Stomach (tissue), 6 donors: ENCODE measurements at regions not wholly inside any gene's neighbourhood (a gene's known extent, or its start where the extent isn't known, plus 50 kb on each side); places are given as distances from the start of the nearest gene placed in this dataset.

Source experiments
- DNase-seq, 2 donors: peaks; one replicate each; pipeline versions ENCODE4 v3.0.0 to v3.0.0-alpha.2; 2013 to 2019
- H3K27ac ChIP-seq, 5 donors: fragments of 200-600 bp in 4 of 5; sonication (generic) in 4 of 5; one replicate each; pipeline ENCODE4 v1.5.1; 2013 to 2019; ENCODE audit warnings: mild to moderate bottlenecking in 1 of 5, moderate library complexity in 1 of 5
- H3K27me3 ChIP-seq, 3 donors: fragments of 200-600 bp; sonication (generic); one replicate each; pipeline ENCODE4 v1.5.1; 2017 to 2019; ENCODE audit warnings: mixed run types in 1 of 3
- H3K36me3 ChIP-seq, 4 donors: fragments of 200-600 bp; sonication (generic); 1 replicate in 3 of 4; 2 replicates in 1 of 4; pipeline ENCODE4 v1.5.1; 2016 to 2019
- H3K4me1 ChIP-seq, 4 donors: fragments of 200-600 bp; sonication (generic); one replicate each; pipeline ENCODE4 v1.5.1; 2016 to 2019
- H3K4me3 ChIP-seq, 4 donors: fragments of 200-600 bp; sonication (generic) in 3 of 4; one replicate each; pipeline ENCODE4 v1.5.1; 2016 to 2019; ENCODE audit warnings: mild to moderate bottlenecking in 1 of 4
- H3K9me3 ChIP-seq, 4 donors: fragments of 200-600 bp; sonication (generic); one replicate each; pipeline ENCODE4 v1.5.1; 2016 to 2019
- EP300 ChIP-seq: sonication (generic); formaldehyde crosslinking; IDR thresholded peaks from one replicate; pipeline ENCODE4 v1.6.1; 2017; ENCODE audit warnings: antibody characterized with exemption
- POLR2A ChIP-seq, 4 donors: fragments of 450-650 bp; IDR thresholded peaks; one replicate each; pipeline ENCODE4 v1.6.1; 2016; ENCODE audit warnings: antibody characterized with exemption in 4 of 4, control low read depth in 2 of 4, mild to moderate bottlenecking in 1 of 4, moderate library complexity in 1 of 4
- POLR2AphosphoS5 ChIP-seq, 3 donors: sonication (generic); formaldehyde crosslinking; IDR thresholded peaks; one replicate each; pipeline ENCODE4 v1.6.1; 2016; ENCODE audit warnings: antibody characterized with exemption in 3 of 3
- intact Hi-C: fragments of 100-400 bp; cut with DNase I; formaldehyde crosslinking; loops from one replicate; pipeline ENCODE4 v1.15.1; 2023; ENCODE audit warnings: low total_unique reads
- TF ChIP-seq, protein P1 (sequence below), 7 experiments: fragments of 450-650 bp in 4 of 7; fragments of 200-600 bp in 3 of 7; sonication (generic) in 3 of 7; IDR thresholded peaks; one replicate each; pipeline ENCODE4 v1.5.1; 2016 to 2019; ENCODE audit warnings: antibody characterized with exemption in 7 of 7, control low read depth in 2 of 7, mild to moderate bottlenecking in 1 of 7
- donor health status: Bipolar disorder and iron deficiency.

DNA sequence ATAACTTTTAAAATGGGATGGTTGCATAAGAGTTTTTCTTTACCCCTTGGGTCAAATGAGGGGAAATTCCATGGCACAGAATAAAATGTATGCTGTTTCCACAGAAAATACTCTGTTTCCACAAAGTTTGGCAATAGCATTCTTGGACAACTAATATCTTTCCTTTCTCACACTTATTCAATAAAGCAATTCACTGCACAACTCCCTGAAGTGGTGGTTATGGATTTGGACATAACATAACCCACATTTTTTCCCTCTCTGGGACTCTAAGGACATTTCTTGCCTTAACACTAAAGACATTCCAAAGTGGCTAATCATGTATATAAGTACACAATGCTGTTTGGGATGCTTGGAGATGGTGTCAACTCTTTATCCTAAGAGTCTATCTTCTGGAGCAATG lies 51.7 kb upstream of the GPM6B start:
- TF ChIP-seq POLR2A (IDR thresholded peaks at IDR 0.05) (no peak), POLR2AphosphoS5 (IDR thresholded peaks at IDR 0.05) (no peak), EP300 (no peak)
- TF ChIP-seq, protein P1, sequence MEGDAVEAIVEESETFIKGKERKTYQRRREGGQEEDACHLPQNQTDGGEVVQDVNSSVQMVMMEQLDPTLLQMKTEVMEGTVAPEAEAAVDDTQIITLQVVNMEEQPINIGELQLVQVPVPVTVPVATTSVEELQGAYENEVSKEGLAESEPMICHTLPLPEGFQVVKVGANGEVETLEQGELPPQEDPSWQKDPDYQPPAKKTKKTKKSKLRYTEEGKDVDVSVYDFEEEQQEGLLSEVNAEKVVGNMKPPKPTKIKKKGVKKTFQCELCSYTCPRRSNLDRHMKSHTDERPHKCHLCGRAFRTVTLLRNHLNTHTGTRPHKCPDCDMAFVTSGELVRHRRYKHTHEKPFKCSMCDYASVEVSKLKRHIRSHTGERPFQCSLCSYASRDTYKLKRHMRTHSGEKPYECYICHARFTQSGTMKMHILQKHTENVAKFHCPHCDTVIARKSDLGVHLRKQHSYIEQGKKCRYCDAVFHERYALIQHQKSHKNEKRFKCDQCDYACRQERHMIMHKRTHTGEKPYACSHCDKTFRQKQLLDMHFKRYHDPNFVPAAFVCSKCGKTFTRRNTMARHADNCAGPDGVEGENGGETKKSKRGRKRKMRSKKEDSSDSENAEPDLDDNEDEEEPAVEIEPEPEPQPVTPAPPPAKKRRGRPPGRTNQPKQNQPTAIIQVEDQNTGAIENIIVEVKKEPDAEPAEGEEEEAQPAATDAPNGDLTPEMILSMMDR (IDR thresholded peaks at IDR 0.05), result no peak
- H3K4me3 ChIP-seq, result no peak overlapping the region
- intact Hi-C loops, result no loop called here

More for the DNA sequence above, 51.7 kb upstream of the GPM6B start:
- H3K36me3 ChIP-seq, result no peaks in the 10 kb centered on the region
- no peaks in the 10 kb centered on the region for H3K9me3 ChIP-seq
- no peaks in the 10 kb centered on the region for H3K27me3 ChIP-seq
- H3K27ac ChIP-seq, result no peak overlapping the region
- DNase-seq, result peak in 1 of 2 donors; percentile 7
- no peaks in the 10 kb centered on the region for H3K4me1 ChIP-seq
